ENCODE measurements at regions not wholly inside any gene's neighbourhood (a gene's known extent, or its start where the extent isn't known, plus 50 kb on each side); places are given as distances from the start of the nearest gene placed in this dataset.
"Not testable (repeated sequence)": the region's sequence is repeated elsewhere in the genome, so short reads cannot be mapped to it uniquely, and the experiment has no call there.

GRCh38 chr4:141459020-141459419 is 177.4 kb upstream of the IL15 start:
- DNase-seq (ENCODE audit: low spot score) = no peak

DNA sequence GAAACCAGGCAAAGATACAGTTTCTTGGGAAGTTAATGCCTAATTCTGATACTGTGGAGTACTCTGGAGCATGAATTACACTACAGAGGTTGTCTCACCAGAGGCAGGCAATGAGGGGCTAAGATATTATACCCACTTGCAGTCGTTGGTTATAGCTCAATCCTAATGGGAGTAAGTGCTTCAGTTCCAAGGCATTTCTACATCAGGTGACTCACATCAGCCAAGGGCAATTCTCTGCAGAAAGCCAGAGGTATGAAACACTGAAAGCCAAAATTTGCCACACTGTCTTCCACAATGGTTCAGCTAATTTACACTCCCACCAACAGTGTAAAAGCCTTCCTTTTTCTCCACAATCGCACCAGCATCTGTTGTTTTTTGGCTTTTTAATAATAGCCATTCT is 174.0 kb upstream of the IL15 start:
- no peak for DNase-seq (ENCODE audit: low spot score)

DNA sequence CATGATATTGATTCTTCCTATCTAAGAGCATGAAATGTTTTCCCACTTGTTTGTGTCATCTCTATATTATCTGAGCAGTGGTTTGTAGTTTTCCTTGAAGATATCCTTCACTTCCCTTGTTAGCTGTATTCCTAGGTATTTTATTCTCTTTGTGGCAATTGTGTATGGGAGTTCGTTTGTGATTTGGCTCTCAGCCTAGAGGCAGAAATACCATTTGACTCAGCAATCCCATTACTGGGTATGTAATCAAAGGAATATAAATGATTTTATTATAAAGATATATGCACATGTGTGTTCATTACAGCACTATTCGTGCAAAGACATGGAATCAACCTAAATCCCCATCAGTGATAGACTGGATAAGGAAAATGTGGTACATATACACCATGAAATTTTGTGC is 172.7 kb upstream of the IL15 start:
- DNase-seq (ENCODE audit: low spot score) = no peak

GRCh38 chr4:141464366-141464765 is 172.0 kb upstream of the IL15 start:
- no peak for DNase-seq (ENCODE audit: low spot score)

GRCh38 chr4:141465171-141465570 is 171.2 kb upstream of the IL15 start:
- no peak for DNase-seq (ENCODE audit: low spot score)

DNA sequence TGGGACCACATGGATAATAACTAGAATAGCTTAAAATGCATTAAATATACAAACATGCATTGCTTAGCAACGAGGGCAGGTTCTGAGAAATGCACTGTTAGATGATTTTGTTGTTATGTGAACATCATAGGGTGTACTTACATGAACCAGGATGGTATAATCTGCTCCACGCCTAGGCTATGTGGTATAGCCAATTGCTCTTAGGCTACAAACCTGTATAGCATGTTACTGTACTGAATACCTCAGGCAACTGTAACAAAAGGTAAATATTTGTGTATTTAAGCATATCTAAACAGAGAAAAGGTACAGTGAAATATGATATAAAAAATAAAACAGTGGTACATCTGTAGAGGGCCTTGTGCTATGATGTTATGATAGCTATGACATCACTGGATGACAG is 169.2 kb upstream of the IL15 start:
- no peak for DNase-seq (ENCODE audit: low spot score)

GRCh38 chr4:141469392-141469791 is 167.0 kb upstream of the IL15 start:
- no peak for DNase-seq (ENCODE audit: low spot score)

GRCh38 chr4:141473026-141473540 is 163.3 kb upstream of the IL15 start:
- DNase-seq (ENCODE audit: low spot score) = no peak

DNA sequence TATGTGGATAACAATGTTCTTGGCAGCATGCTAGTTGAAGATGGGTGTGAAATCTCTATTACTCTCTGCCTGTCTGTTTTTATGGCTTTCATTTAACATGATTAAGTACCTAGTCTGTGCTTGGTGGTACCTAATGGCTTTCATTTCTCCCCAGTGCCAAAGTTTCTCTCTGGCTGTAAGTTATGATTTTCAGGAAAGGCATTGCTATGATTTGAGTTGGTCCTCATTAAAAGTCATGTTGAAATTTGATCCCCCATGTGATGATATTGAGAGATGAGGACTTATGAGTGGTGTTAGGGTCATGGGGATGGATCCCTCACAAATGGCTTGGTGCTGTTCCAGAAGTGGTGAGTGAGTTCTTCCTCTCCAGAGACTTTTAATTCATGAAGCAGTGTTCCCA is 162.4 kb upstream of the IL15 start:
- DNase-seq (ENCODE audit: low spot score) = no peak

- no peak for DNase-seq (ENCODE audit: low spot score)
These were observed 155.4 kb upstream of the IL15 start for GRCh38 chr4:141480950-141481349.

- DNase-seq (ENCODE audit: low spot score) = not testable (repeated sequence)
These were observed 152.1 kb upstream of the IL15 start for GRCh38 chr4:141484298-141484697.

GRCh38 chr4:141486375-141486997 is 149.9 kb upstream of the IL15 start:
- DNase-seq (ENCODE audit: low spot score) = no peak

DNA sequence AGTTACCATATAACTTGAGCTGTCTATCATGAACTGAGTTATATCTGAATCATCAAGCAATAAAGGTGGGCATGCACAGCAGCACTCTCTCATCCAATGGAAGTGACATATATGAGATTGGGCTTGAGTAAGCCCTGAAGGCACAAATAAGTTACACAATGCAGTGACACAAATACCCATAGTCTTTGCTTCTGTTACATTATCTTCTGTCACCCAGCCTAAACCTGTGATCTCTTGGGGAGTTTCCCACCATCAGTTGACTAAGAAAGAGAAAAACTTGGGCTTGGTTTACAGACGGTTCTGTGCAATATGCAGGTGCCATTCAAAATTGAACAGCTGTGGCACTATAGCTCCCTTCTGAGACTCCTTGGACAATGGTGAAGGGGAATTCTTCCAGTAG is 138.8 kb upstream of the IL15 start:
- DNase-seq (ENCODE audit: low spot score) = no peak

DNA sequence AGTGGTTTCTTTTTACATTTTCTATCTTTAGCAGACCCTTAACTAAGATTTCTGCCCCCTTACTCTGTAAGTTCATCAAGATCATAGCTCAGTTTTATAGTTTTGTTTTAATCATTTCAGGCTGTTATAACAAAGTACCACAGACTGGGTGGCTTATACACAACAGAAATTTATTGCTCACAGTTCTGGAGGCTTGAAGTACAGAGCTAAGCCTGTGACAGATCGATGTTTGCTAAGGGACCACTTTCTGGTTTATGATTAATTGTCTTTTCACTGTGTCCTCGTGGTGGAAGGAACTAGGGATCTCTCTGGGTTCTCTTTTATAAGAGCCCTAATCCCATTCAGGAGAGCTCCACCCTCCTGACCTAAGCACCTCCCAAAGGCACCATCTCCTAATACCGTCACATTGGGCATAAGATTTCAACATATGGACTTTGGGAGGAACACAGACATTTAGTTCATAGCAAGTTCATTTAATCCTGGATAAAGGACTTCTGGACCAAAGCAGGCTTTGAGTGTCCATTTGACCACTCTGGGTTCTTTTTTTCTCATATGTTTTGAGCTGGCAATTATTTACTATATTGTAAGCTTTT is 137.0 kb upstream of the IL15 start:
- DNase-seq (ENCODE audit: low spot score) = no peak

GRCh38 chr4:141501395-141501794 is 135.0 kb upstream of the IL15 start:
- no peak for DNase-seq (ENCODE audit: low spot score)

DNA sequence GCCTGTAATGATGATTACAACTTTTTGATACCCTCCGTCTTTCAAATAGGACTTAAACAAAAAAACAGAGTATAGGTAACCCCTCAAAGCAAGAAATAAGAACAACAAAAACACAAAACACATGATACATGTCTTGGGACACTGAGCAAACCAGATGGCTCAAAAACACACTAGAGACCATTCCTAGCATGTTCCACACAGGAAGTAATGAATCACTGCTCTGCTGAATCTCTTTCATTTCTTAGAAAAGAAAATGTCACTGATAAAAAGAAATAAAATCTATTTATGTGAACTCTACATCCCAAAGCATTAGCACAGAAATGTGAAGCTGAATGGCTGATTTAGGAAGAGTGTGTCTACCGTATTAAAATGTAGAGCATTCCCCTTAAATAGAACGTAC is 134.5 kb upstream of the IL15 start:
- no peak for DNase-seq (ENCODE audit: low spot score)

- DNase-seq (ENCODE audit: low spot score) = no peak
These were observed 133.6 kb upstream of the IL15 start for GRCh38 chr4:141502755-141503154.

GRCh38 chr4:141503260-141503659 is 133.1 kb upstream of the IL15 start:
- no peak for DNase-seq (ENCODE audit: low spot score)

DNA sequence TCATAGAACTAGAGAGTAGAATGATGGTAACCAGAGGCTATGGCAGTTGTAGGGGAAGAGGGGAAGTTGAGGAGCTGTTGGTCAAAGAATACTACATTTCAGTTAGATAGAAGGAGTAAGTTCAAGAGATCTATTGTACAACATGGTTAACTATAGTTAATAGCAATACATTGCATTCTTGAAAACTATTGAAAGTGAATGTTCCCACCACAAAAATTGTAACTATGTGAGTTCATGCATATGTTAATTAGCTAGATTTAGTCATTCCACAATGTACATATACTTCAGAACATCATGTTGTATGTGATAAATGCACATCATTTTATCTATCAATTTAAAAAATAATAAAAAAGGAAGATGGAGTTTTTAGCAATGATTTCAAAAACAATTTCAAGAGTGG is 125.3 kb upstream of the IL15 start:
- no peak for DNase-seq (ENCODE audit: low spot score)

- DNase-seq (ENCODE audit: low spot score) = no peak
These were observed 122.5 kb upstream of the IL15 start for GRCh38 chr4:141513866-141514265.

DNA sequence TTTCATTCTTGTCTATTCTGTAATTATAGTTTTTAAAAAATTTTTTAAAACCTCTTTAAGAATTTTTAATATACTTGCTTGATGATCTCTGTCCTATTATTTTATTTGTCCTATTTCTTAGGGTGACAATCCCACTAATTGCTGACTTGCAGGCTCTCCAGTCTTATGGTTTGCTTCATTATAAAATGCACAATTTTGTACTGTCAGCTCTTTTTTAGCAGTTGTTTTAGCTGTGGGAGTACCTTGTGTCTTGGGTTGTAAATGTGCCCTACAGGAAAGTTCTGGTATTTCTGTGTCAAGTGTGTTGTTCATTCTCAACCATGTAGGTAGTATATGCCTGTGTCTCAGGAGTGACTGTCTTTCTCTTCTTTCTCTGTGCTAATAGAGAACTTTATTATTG is 118.2 kb upstream of the IL15 start:
- no peak for DNase-seq (ENCODE audit: low spot score)

- DNase-seq (ENCODE audit: low spot score) = no peak
These were observed 112.3 kb upstream of the IL15 start for GRCh38 chr4:141524116-141524515.

GRCh38 chr4:141524841-141525240 is 111.5 kb upstream of the IL15 start:
- DNase-seq (ENCODE audit: low spot score) = no peak

- no peak for DNase-seq (ENCODE audit: low spot score)
These were observed 105.8 kb upstream of the IL15 start for GRCh38 chr4:141530627-141531026.
